SK-N-SH (cell line): ENCODE measurements at regions not wholly inside any gene's neighbourhood (a gene's known extent, or its start where the extent isn't known, plus 50 kb on each side); places are given as distances from the start of the nearest gene placed in this dataset.

Experiments used
- TF ChIP-seq, protein P1 (sequence below): IDR thresholded peaks from 2 replicates; pipeline ENCODE4 v1.4.0; 2012; ENCODE audit warnings: low read depth, borderline replicate concordance
- TF ChIP-seq, protein P2 (sequence below): fragments of 200-600 bp; sonication (generic); IDR thresholded peaks from 2 replicates; pipeline ENCODE4 v1.6.1; 2017; ENCODE audit warnings: antibody characterized with exemption, mild to moderate bottlenecking, moderate library complexity
- TF ChIP-seq, protein P3 (sequence below): IDR thresholded peaks from 2 replicates; pipeline ENCODE4 v1.4.0; 2012; ENCODE audit warnings: low read depth

DNA sequence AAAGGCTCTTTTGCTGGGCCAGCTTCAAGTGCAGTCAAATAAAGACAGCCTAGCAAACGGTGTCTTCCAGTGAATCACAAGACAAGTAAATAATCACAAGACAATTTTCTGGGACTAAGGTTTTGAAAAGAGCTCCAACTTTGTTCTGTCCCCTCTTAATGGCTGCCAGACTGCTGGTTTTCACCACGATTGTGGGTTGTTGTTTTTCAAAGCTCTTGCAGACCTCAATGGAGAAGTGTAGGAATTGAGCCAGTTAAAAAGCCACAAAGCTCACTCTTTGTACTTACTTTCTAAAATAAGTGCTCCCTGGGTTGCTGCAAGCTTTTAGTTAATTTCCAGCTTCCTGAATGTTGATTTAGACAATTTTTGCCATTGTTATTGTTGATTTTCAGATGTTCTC is 405.8 kb upstream of the HTR2C start:
- TF ChIP-seq, protein P1, sequence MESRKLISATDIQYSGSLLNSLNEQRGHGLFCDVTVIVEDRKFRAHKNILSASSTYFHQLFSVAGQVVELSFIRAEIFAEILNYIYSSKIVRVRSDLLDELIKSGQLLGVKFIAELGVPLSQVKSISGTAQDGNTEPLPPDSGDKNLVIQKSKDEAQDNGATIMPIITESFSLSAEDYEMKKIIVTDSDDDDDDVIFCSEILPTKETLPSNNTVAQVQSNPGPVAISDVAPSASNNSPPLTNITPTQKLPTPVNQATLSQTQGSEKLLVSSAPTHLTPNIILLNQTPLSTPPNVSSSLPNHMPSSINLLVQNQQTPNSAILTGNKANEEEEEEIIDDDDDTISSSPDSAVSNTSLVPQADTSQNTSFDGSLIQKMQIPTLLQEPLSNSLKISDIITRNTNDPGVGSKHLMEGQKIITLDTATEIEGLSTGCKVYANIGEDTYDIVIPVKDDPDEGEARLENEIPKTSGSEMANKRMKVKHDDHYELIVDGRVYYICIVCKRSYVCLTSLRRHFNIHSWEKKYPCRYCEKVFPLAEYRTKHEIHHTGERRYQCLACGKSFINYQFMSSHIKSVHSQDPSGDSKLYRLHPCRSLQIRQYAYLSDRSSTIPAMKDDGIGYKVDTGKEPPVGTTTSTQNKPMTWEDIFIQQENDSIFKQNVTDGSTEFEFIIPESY: no peak
- TF ChIP-seq, protein P2, sequence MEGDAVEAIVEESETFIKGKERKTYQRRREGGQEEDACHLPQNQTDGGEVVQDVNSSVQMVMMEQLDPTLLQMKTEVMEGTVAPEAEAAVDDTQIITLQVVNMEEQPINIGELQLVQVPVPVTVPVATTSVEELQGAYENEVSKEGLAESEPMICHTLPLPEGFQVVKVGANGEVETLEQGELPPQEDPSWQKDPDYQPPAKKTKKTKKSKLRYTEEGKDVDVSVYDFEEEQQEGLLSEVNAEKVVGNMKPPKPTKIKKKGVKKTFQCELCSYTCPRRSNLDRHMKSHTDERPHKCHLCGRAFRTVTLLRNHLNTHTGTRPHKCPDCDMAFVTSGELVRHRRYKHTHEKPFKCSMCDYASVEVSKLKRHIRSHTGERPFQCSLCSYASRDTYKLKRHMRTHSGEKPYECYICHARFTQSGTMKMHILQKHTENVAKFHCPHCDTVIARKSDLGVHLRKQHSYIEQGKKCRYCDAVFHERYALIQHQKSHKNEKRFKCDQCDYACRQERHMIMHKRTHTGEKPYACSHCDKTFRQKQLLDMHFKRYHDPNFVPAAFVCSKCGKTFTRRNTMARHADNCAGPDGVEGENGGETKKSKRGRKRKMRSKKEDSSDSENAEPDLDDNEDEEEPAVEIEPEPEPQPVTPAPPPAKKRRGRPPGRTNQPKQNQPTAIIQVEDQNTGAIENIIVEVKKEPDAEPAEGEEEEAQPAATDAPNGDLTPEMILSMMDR: no peak
- TF ChIP-seq, protein P3, sequence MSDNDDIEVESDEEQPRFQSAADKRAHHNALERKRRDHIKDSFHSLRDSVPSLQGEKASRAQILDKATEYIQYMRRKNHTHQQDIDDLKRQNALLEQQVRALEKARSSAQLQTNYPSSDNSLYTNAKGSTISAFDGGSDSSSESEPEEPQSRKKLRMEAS: no peak
